ENCODE measurements at regions not wholly inside any gene's neighbourhood (a gene's known extent, or its start where the extent isn't known, plus 50 kb on each side); places are given as distances from the start of the nearest gene placed in this dataset.

GRCh38 chr20:52433326-52434040, 241.9 kb upstream of the ZFP64 start (continued):
- TF ChIP-seq SKIL (CRISPR knock-in tag; IDR thresholded peaks at IDR 0.05; ENCODE audit: borderline replicate concordance): peak; percentile 39; the same call in 1 of the 2 replicates
- TF ChIP-seq ZNF34 (CRISPR knock-in tag; IDR thresholded peaks at IDR 0.05; ENCODE audit: borderline replicate concordance): no peak
- no peak for TF ChIP-seq ZBTB7B (CRISPR knock-in tag; IDR thresholded peaks at IDR 0.05)
- TF ChIP-seq CENPBD1 (CRISPR knock-in tag; IDR thresholded peaks at IDR 0.05; ENCODE audit: borderline replicate concordance, low read depth): no peak
- TF ChIP-seq ZNF335 (CRISPR knock-in tag; IDR thresholded peaks at IDR 0.05): no peak
- no peak for TF ChIP-seq JUNB (CRISPR knock-in tag; IDR thresholded peaks at IDR 0.05; ENCODE audit: borderline replicate concordance)
- no peak for TF ChIP-seq SRSF1 (optimal IDR thresholded peaks at IDR 0.05; ENCODE audit: low read depth, low read length)
- no peak for TF ChIP-seq ZNF337 (CRISPR knock-in tag; IDR thresholded peaks at IDR 0.05; ENCODE audit: borderline replicate concordance, low read depth)
- no peak; the same call in 1 of the 2 replicates for TF ChIP-seq TOPORS (CRISPR knock-in tag; IDR thresholded peaks at IDR 0.05)
- no peak for TF ChIP-seq HDAC6 (IDR thresholded peaks at IDR 0.05; ENCODE audit: low read depth, low read length)
- TF ChIP-seq MAFF (IDR thresholded peaks at IDR 0.05; ENCODE audit: low read depth, low read length): peak; percentile 71
- TF ChIP-seq ZNF251 (CRISPR knock-in tag; IDR thresholded peaks at IDR 0.05): no peak
- TF ChIP-seq RFX1 (IDR thresholded peaks at IDR 0.05): no peak
- TF ChIP-seq MAFK (conservative IDR thresholded peaks at IDR 0.05 in 1 of 2, IDR thresholded peaks at IDR 0.05 in 1 of 2; ENCODE audit: low read length in 2 of 2): peak; percentile 31 to 57
- TF ChIP-seq ZNF597 (CRISPR knock-in tag; IDR thresholded peaks at IDR 0.05): no peak
- no peak for TF ChIP-seq ZNF569 (CRISPR knock-in tag; IDR thresholded peaks at IDR 0.05; ENCODE audit: borderline replicate concordance)
- no peak for TF ChIP-seq SRY (CRISPR knock-in tag; IDR thresholded peaks at IDR 0.05)
- no peak for TF ChIP-seq KDM4B (CRISPR knock-in tag; IDR thresholded peaks at IDR 0.05)
- TF ChIP-seq ZNF713 (CRISPR knock-in tag; IDR thresholded peaks at IDR 0.05): no peak
- TF ChIP-seq ZBTB8A (CRISPR knock-in tag; IDR thresholded peaks at IDR 0.05; ENCODE audit: borderline replicate concordance, low read depth): no peak
- TF ChIP-seq BRCA1 (CRISPR knock-in tag; IDR thresholded peaks at IDR 0.05): peak; percentile 39; the same call in 1 of the 2 replicates
- no peak for TF ChIP-seq ZNF550 (CRISPR knock-in tag; IDR thresholded peaks at IDR 0.05; ENCODE audit: borderline replicate concordance)
- TF ChIP-seq ZNF616 (CRISPR knock-in tag; IDR thresholded peaks at IDR 0.05; ENCODE audit: low read depth): no peak
- no peak for TF ChIP-seq ATF7-NPFF (CRISPR knock-in tag; IDR thresholded peaks at IDR 0.05; ENCODE audit: low read depth)
- TF ChIP-seq TCF7L2 (IDR thresholded peaks at IDR 0.05; ENCODE audit: low read depth, low read length): peak; percentile 42; the same call in 1 of the 2 replicates
- peak; percentile 81 for TF ChIP-seq TBX2 (CRISPR knock-in tag; IDR thresholded peaks at IDR 0.05; ENCODE audit: borderline replicate concordance)
- no peak for TF ChIP-seq ZSCAN20 (CRISPR knock-in tag; IDR thresholded peaks at IDR 0.05; ENCODE audit: borderline replicate concordance)
- no peak for TF ChIP-seq NFRKB (IDR thresholded peaks at IDR 0.05)
- TF ChIP-seq POGZ (CRISPR knock-in tag; IDR thresholded peaks at IDR 0.05): peak; percentile 67
